HG03457 (cell line): ENCODE measurements at regions not wholly inside any gene's neighbourhood (a gene's known extent, or its start where the extent isn't known, plus 50 kb on each side); places are given as distances from the start of the nearest gene placed in this dataset.
"Not testable (repeated sequence)": the region's sequence is repeated elsewhere in the genome, so short reads cannot be mapped to it uniquely, and the experiment has no call there.

Experiments
- ATAC-seq: cut with Tn5 transposase; IDR thresholded peaks from one replicate; pipeline ENCODE4 v1.9.1; 2021; ENCODE audit warnings: moderate number of reproducible peaks; ENCODE audit not compliant: unreplicated experiment

GRCh38 chr5:51558682-51559081 is 175.4 kb downstream of the ISL1 start:
- no peak for ATAC-seq

GRCh38 chr5:51559339-51559738 is 176.1 kb downstream of the ISL1 start:
- no peak for ATAC-seq

GRCh38 chr5:51559921-51560658 is 176.8 kb downstream of the ISL1 start:
- ATAC-seq: no peak

GRCh38 chr5:51566953-51567352 is 183.7 kb downstream of the ISL1 start:
- ATAC-seq: no peak

- ATAC-seq: no peak
Measured at GRCh38 chr5:51567636-51568035, 184.4 kb downstream of the ISL1 start.

- ATAC-seq: no peak
Measured at GRCh38 chr5:51573835-51574234, 190.6 kb downstream of the ISL1 start.

DNA sequence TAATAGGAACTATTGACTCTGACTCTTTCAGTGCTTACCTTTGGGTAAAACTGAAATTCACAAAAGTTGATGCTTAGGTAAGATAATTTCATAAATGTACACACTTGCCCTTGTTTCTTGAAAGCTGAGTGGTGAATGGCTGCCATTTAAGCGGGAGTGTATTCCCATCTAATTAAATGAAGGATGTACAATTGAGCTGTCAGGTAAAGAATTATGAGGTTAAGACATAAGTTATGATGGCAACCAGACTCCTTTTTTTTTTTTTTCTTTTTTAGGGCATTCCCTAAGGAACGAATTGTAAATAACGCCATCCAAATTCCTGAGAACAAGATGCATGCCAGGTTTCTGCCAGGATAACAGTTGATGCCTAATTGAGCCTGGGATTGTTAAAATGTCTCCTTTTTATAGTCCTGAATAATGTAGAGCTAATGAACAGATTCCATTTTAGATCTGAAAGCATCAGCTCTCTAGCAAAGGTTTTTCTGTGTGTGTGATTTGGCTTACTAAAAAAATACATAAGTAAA is 199.7 kb downstream of the ISL1 start:
- ATAC-seq: no peak

DNA sequence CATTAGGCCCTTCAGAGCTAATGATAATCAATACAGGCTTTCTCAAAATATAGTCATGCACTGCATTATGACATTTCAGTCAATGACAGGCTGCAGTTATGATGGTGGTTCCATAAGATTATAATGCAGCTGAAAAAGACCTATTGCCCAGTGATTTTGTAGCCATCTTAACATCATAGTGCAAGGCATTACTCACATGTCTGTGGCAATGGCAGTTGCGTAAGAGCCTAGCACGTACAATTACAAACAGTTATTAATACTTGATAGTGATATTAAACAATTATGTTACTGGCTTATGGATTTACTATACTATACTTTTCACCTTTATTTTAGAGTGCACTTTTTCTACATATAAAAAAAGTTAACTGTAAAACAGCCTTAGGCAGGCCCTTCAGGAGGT is 214.8 kb downstream of the ISL1 start:
- no peak for ATAC-seq

- ATAC-seq: no peak
Measured at GRCh38 chr5:51599587-51599986, 216.3 kb downstream of the ISL1 start.

DNA sequence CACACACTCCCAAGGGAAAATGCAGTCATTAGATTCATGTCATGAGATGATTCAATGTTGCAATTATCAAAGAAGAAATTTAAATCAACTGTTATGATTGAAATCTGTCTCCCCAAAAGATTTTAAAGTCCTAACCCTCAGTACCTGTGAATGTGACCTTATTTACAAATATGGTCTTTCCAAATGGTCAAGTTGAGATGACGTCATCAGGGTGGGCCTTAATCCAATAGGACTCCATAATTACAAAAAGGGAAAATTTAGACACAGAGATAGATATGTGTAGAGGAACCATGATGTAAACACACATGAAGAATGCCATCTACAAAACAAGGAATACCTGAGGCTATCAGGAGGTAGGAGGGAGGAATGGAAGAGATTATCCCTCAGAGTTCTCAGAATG is 221.1 kb downstream of the ISL1 start:
- ATAC-seq: no peak

- no peak for ATAC-seq
Measured at GRCh38 chr5:51606921-51607320, 223.7 kb downstream of the ISL1 start.

DNA sequence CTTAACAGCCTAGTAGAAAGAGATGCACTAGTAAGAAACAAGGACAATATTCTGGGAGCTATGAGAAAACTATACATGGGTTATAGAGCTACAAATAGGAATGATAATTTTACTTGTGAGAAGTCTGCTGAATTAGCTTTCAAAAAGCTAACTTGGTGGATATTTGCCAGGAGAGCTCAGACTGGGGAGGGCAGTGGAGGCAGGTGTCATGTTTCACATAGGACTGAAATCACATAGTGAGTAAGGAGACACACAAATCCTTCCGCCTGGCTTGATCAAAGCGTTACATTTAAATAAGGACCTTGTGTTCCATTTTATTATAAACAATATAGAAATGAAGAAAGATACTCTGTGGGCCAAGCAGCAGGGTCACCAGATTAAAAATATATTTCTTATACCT is 235.0 kb downstream of the ISL1 start:
- ATAC-seq: no peak

DNA sequence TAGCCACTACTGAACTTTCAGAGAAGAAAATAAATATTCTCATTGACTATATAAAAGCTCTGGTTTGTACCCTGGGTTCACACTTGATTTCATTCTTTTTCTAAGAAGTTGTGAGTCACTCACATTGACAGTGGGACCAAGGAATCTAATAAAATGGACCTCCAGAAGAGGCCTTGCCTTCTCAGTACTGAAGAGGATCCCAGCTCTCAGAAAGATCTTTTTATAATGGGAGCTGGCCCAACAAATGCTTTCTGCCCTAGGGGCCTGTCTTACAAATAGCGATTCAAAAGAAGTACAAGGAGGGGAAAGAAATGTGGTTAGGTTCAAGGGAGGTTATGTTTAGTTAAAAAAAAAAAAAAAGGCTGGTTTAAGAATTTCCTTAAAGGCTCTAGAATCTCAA is 237.9 kb downstream of the ISL1 start:
- ATAC-seq: no peak

- ATAC-seq: no peak
Measured at GRCh38 chr5:51622161-51622790, 239.0 kb downstream of the ISL1 start.

DNA sequence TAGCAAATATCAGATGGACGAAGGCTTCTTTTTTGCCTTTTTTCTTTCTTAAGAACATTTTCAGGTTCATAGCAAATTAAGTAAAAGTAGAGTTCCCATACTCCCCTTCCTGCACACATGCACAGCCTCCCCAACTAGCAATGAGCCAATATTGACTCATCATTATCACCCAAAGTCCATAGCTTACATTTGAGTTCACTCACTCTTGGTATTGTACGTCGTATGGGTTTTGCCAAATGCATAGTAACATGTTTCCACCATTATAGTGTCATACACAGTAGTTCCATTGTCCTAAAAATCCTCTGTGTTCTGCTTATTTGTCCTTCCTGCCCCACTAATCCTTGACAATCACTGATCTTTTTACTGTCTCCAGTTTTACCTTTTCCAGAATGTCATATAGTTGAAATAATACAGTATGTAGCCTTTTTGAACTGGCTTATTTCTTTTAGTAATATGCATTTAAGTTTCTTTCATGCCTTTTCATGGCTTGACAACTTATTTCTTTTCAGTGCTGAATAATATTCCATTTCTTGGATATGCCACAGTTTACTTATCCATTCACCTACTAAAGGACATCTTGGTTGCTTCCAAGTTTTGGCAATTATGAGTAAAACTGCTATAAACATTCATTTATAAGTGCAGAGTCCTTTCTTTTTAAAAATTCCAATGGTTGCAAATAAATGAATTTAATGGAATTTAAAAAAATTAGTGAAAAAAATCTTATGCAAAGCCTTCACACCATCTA is 242.1 kb downstream of the ISL1 start:
- no peak for ATAC-seq

GRCh38 chr5:51632027-51632426 is 248.8 kb downstream of the ISL1 start:
- no peak for ATAC-seq

DNA sequence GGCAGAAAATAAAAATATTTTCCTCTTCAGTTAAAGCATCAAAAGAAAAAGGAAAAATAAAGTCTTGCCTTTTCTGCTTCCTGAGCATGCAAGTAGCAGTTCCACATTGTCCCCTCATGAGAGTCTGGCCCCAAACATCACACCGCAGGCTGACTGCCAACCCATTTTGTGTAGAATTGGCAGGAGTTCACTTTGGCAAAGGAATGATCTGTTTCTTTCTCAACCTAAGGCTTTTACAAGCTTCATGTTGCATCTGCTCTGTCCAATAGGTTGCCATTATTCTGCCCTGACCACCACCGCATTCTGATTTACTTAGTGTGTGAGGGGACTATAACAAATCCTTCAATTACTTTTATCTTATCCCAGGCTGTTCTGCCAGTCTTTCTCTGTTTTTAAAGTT is 249.5 kb downstream of the ISL1 start:
- no peak for ATAC-seq

DNA sequence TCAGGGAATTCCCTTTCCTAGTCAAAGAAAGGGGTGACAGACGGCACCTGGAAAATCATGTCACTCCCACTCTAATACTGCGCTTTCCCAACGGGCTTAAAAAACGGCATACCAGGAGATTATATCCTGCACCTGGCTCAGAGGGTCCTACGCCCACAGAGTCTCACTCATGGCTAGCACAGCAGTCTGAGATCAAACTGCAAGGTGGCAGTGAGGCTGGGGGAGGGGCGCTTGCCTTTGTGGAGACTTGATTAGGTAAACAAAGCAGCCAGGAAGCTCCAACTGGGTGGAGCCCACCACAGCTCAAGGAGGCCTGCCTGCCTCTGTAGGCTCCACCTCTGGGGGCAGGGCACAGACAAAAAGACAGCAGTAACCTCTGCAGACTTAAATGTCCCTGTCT is 253.7 kb downstream of the ISL1 start:
- ATAC-seq: not testable (repeated sequence)

DNA sequence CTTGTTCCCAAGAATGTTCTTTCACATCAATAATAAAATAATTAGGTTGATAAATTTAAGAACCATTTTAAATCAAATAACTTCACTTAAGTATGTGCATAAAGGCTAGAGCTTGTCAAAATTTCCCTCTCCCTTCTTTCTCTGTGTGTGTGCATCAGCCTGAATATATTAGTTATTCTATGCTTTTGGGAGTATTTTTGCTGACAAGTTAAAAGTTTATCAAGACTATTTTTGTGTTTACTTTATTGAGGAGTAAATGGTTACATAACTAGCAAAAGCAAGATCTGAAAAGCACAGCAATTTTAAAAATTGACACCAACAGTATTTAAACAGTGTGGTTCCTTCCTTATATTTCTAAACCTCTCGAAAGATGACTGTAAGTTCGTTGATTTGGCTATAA is 261.7 kb downstream of the ISL1 start:
- ATAC-seq: no peak

DNA sequence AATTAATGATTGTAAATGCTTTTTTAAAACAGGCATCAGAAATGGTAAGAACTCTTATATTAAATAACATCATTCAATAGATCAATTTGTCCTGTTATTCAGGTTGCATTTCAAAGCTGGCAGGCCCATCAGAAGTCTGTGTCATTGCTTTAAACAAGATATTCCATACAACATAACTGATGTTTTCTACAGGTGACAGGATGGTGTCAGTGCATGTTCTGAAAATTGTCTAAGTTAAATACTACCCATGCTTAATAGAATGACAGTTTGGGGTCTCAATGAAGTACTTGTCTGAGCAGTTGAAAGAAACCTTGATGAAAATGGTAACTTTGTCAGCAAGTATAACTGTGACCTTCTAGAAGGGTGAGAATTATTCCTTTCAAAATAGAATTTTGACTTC is 263.2 kb downstream of the ISL1 start:
- ATAC-seq: no peak

DNA sequence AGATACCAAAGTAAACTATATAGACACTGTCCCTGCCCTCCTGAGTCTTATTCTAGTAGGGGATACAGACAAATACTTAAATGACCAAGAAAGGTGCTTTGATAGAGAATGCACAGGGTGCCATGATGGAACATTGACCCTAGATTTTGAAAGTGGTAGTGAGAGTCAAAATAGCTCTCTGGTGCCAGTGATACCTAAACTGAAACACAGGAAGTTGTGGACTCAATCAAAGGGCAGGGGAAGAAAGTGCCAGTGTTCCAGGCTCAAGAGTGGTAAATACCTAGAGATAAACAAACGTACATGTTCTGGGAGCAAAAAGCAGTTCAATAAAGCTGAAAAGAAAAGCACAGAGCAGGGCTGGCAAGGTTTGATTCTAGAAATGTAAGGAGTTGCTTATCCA is 267.6 kb downstream of the ISL1 start:
- ATAC-seq: no peak

GRCh38 chr5:51651476-51651875 is 268.2 kb downstream of the ISL1 start:
- no peak for ATAC-seq
